ENCODE measurements at regions not wholly inside any gene's neighbourhood (a gene's known extent, or its start where the extent isn't known, plus 50 kb on each side); places are given as distances from the start of the nearest gene placed in this dataset.
"Not testable (repeated sequence)": the region's sequence is repeated elsewhere in the genome, so short reads cannot be mapped to it uniquely, and the experiment has no call there.

- not testable (repeated sequence) for DNase-seq
Observed at GRCh38 chr7:123321578-123321977, 121.8 kb upstream of the SLC13A1 start.

- DNase-seq = no peak
Observed at GRCh38 chr7:123319911-123320310, 120.1 kb upstream of the SLC13A1 start.

GRCh38 chr7:123314886-123315285, 115.1 kb upstream of the SLC13A1 start:
- DNase-seq = no peak

- no peak for DNase-seq
Observed at GRCh38 chr7:123308254-123308951, 108.6 kb upstream of the SLC13A1 start.

GRCh38 chr7:123305840-123306375, 106.1 kb upstream of the SLC13A1 start:
- DNase-seq = no peak

GRCh38 chr7:123303926-123304325, 104.2 kb upstream of the SLC13A1 start:
- DNase-seq = no peak

- no peak for DNase-seq
Observed at GRCh38 chr7:123296965-123297364, 97.2 kb upstream of the SLC13A1 start.

- DNase-seq = no peak
Observed at GRCh38 chr7:123293710-123294109, 93.9 kb upstream of the SLC13A1 start.

- no peak for DNase-seq
Observed at GRCh38 chr7:123292227-123292626, 92.5 kb upstream of the SLC13A1 start.

GRCh38 chr7:123289200-123289599, 89.4 kb upstream of the SLC13A1 start:
- no peak for DNase-seq

GRCh38 chr7:123285076-123285700, 85.4 kb upstream of the SLC13A1 start:
- DNase-seq = no peak

GRCh38 chr7:123283373-123283772, 83.6 kb upstream of the SLC13A1 start:
- no peak for DNase-seq

- DNase-seq = no peak
Observed at GRCh38 chr7:123282181-123282580, 82.4 kb upstream of the SLC13A1 start.

GRCh38 chr7:123279949-123280348, 80.2 kb upstream of the SLC13A1 start:
- no peak for DNase-seq

- no peak for DNase-seq
Observed at GRCh38 chr7:123275036-123275753, 75.4 kb upstream of the SLC13A1 start.

- DNase-seq = no peak
Observed at GRCh38 chr7:123273185-123273584, 73.4 kb upstream of the SLC13A1 start.

- DNase-seq = no peak
Observed at GRCh38 chr7:123271856-123272255, 72.1 kb upstream of the SLC13A1 start.

- DNase-seq = no peak
Observed at GRCh38 chr7:123271231-123271630, 71.5 kb upstream of the SLC13A1 start.

- DNase-seq = no peak
Observed at GRCh38 chr7:123270570-123270969, 70.8 kb upstream of the SLC13A1 start.

- no peak for DNase-seq
Observed at GRCh38 chr7:123265853-123266252, 66.1 kb upstream of the SLC13A1 start.

GRCh38 chr7:123264820-123265219, 65.1 kb upstream of the SLC13A1 start:
- not testable (repeated sequence) for DNase-seq

- DNase-seq = no peak
Observed at GRCh38 chr7:123260428-123260960, 60.7 kb upstream of the SLC13A1 start.

- no peak for DNase-seq
Observed at GRCh38 chr7:123259759-123260158, 60.0 kb upstream of the SLC13A1 start.
